ENCODE measurements at regions not wholly inside any gene's neighbourhood (a gene's known extent, or its start where the extent isn't known, plus 50 kb on each side); places are given as distances from the start of the nearest gene placed in this dataset.

GRCh38 chr5:39825301-39825700, 400.5 kb upstream of the DAB2 start:
- TF ChIP-seq CTCF (IDR thresholded peaks at IDR 0.05) (no peak), POLR2A (IDR thresholded peaks at IDR 0.05) (no peak)
